Ishikawa (cell line): ENCODE measurements at regions not wholly inside any gene's neighbourhood (a gene's known extent, or its start where the extent isn't known, plus 50 kb on each side); places are given as distances from the start of the nearest gene placed in this dataset.

Experiments
- EP300 ChIP-seq: IDR thresholded peaks from 2 replicates; pipeline ENCODE4 v1.6.1; 2012; ENCODE audit warnings: borderline replicate concordance
- FOXM1 ChIP-seq: IDR thresholded peaks from 2 replicates; pipeline ENCODE4 v1.6.1; 2012; ENCODE audit warnings: low read depth, borderline replicate concordance
- TAF1 ChIP-seq: IDR thresholded peaks from 2 replicates; pipeline ENCODE4 v1.6.1; 2012; ENCODE audit warnings: low read depth, mild to moderate bottlenecking
- USF1 ChIP-seq: IDR thresholded peaks from 2 replicates; pipeline ENCODE4 v1.6.1; 2012

GRCh38 chr4:81776794-81777193 lies 305.1 kb upstream of the RASGEF1B start:
- TF ChIP-seq EP300 (no peak), TAF1 (no peak), FOXM1 (no peak), USF1 (no peak)
